Embryonic facial prominence (tissue), 1 donor: ENCODE measurements at regions not wholly inside any gene's neighbourhood (a gene's known extent, or its start where the extent isn't known, plus 50 kb on each side); places are given as distances from the start of the nearest gene placed in this dataset.

Source experiments
- DNase-seq: peaks from one replicate; pipeline ENCODE4 v3.0.0-alpha.2; 2016; ENCODE audit errors: extremely low spot score

DNA sequence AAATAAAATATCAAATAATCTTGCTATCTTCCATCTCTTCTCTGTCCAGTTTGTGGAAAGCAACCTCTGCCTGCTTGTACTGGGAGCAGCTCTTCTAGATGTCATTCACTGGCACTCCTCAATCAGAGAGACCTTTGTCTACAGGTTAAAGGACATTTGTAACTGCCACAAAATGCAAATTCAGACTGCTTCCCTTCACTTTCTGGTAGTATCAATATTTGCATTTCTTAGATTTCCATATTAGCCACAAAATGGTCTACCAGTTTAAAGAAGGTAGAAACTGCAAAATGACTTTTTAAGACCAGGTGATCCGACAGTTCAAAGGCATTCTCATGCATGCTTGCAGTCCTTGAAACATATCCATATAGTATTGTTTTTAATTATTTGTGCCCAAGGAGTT is 51.7 kb upstream of the RCN1 start:
- DNase-seq: no peak

DNA sequence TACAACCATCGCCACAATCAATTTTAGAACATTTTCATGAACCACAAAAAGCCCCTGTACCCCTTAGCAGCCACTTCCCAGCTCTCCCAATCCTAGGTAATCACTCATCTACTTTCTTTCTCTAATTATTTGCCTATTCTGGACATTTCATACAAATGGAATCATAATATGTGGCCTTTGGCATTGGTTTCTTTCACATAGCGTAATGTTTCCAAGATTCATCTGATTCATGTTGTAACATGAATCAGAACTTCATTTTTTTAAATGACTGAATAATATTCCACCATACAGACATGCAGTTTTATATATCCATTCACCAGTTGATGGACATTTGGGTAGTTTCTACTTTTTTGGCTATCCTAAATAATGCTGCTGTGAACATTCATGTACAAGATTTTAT is 56.2 kb upstream of the RCN1 start:
- no peak for DNase-seq

DNA sequence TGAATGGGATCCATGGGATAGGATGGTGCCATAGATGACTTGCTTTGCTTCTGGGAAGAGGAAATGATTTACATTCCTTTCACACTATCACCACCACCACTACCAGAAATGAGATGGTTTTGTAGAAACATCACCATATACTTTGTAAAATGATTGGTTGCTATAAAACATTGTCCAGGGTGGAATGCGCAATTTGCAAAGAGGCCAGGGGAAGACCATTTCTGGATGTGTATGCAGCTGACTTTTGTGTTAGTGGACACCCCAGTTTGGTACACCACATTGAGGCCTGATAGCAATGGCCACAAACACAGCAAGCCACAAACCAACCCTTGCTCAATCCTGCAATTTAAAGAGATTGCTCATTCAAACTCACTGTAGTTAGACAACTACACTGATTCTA is 56.7 kb upstream of the RCN1 start:
- DNase-seq: no peak

DNA sequence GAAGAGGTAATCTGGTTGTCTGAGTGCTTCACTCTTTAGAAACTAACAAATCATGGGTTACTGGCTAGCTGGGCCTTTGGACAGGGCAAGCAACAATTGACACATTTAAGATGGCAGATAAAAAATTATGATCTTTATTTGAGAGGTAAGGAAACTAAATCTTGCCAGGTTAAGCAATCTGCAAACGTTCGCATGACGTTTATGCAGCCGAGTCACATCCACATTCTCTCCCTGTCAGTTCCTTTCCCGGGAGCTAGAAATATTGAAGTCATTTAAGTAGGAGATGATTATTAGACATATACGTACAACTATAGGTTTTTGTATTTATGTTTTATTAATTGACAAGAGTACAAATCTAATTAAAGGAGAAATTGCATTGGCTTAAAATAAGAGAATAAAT is 57.4 kb upstream of the RCN1 start:
- DNase-seq: no peak

DNA sequence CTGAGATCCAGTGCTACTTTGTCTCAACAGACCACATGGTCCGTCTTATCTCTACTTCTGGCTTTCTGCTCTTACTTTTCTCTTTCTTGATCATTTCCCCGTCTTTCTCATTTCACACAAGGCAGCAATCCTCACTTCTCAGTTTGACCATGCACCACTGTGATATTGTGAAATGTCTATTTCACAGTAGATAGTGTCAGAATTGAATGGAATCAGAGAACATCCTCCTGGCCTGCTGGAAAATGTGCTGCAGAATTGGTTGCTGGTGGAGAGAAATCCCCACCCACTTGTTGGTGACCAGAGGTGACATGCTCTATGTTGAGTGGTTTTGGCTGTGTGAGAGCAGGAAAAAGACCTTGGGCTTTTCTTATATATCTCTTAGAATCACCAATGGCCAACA is 57.8 kb upstream of the RCN1 start:
- DNase-seq: no peak

DNA sequence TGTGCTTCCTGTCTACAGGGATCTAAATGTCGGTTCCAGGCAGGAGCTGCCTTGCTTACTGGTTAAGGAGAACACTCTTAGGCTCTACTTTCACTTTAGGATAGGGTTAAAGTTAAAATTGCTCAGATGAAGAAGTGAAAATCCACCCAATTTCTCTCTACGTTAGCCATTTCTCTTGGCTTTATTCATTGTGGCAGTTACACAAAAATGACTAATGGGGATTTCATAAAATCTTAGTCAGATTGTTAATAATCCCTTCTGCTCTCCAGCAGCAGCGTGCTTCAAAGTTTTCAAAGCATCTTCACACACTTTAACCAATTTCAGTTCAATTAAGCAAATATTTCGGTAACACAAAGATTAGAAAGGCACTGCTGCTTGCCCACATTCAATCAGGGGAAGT is 58.4 kb upstream of the RCN1 start:
- DNase-seq: no peak

DNA sequence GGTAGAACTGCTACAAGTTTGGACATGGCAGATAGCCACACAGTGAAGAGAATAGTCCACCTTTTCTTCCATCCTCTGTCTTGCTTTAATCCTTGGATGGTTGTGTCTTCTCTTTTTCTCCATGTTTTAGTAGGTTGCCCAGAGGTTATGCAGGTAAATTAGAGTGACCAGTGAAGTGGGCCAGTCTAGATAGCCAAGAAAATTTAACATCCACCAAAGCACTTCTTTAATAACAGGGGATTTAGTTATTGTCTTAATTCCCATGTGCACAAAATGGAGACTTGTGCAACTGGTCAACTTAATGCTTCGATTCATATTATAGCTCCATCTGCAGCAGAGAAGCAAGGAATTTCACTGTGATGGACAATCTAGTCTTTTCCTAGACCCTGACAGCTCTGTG is 58.8 kb upstream of the RCN1 start:
- DNase-seq: no peak

DNA sequence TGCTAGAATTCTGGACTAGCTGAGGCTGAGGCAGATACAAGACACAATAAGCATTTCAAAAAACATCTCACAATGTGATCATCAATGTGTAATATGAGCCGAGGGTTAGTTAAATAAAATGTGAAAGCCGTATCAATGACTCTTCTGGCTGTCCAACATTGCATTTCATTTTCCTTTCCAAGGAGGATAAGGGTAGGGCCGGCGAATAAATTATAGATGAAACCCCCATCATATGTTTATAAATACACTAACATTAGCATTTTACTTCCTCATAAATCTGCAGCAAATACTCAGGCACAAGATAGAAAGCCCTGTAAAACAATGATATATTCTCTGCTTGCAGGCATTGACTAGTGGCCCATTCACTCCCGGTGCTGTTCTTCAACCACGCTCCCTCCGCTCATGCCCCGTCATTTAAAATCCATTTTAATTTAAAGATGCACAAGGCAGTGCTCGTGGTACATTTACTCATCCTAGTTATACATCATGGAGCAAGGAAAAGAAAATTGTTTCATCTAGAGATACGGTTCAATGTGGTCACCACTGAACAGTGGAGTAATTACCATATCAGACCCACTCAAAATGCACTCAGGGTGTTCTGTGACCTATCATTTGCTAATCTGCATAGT is 59.9 kb upstream of the RCN1 start:
- no peak for DNase-seq

DNA sequence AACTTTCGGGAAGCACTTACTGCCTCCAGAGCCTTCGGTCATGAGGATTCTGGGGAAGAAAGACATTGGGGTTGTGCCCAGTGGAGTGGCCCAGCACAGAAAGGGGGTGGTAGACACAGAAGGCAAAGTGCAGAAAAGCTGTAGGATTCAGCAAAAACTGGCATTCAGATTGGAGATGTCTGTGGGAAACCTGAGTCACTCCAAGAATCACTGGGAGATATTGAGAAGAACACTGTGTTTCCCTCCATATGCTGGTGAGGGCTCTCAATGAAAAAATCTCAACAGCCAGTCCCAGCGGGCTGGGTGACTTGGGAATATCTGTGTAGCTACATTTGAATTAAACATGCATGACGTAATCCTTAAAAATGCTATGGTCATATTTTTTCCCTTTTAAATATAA is 61.2 kb upstream of the RCN1 start:
- DNase-seq: no peak

DNA sequence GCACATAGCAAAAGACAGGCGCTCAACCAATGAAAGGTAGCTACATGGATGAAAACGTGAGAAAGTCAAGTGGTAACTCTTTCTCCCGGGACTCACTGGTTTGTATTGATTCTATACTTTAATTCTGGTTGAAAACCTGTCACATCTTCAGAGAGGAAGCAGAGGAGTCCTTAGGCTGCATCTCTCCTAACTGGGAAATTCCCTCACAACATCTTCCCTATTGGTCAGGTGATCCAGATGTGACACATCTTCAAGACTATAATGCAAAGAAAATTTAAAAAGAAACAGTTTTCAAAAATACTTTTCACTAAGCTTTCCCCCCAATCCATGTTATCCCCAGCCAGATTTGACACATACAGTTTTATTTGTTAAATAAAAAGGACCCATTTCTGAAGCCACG is 62.7 kb upstream of the RCN1 start:
- DNase-seq: no peak

DNA sequence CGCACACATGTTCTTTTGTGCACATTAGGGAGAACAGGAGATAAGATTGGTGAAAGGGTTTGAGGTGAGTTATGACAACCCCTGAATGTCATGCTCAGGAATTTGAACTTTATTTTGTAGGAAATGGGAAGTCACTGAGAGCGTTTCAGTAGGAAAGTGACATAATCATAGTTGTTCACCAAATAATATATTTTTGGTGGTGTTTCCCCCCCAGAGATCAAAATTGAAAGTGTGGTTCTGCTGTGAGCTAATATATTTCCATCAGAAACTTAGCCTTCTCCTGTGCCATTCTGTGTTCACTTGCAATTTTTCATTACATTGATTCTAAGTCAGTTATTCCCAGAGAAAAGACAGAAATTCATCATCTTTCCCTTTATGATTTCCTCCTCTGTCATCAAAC is 64.1 kb upstream of the RCN1 start:
- no peak for DNase-seq

DNA sequence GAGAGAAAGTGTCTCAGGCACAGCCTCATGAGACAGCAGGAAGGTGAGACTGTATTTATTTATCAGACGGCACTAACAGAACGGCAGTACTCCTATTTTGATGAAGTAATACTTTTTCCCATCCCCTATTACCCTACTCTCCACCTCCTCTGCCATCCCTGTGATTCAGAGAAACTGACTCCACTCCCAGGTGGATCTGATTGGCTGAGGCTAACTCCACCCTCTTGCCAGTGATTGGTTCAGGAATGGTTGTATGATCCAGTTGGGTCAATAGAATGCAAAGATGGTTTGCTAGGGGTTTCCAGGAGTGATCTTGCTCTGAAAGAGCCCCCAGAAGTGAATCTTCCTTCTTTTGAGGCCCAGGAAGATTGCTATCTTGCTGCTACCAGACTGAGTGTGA is 65.9 kb upstream of the RCN1 start:
- DNase-seq: no peak

DNA sequence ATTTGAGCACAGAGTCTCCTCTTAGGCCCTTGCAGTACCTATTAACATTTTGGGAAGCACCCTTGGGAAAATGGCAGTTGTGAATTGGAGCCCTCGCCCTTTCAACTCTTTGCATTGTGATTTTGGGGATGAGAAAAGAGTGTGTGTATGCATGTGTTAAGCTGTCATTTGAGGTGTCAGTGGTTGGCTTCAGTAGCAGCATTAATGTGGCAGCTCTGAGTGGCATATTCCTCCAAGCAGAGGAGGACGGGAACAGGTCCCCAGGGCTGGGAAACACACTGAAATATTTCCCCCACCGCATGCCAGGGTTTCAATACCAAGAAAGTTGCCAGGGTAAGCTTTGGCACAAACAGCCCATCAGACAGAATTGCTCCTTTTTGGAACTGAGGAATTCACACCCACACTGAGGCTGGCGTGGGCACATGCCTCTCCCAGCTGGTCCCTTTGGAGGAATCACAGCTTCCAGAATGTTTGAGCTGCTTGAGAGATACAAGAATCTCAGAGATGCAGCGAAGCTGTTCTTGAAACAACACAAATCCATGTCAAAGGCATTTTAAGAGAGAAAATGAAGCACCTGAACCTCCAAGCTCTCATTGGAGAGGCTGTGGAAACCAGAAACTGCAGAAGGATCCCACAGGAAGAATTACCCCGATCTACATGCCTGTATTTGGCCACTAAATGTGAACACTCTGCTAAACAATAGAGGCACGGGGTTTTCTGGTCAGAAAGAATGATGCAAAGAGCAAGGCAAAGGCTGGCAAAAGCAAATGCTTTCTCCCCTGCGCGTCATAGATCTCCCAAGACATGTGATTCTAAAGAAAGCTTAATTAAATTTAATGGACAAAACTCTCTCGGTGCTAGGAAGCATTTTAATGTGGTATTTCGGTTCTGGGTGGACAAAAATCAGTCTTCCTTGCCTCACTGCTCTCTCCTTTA is 67.2 kb upstream of the RCN1 start:
- DNase-seq: no peak

DNA sequence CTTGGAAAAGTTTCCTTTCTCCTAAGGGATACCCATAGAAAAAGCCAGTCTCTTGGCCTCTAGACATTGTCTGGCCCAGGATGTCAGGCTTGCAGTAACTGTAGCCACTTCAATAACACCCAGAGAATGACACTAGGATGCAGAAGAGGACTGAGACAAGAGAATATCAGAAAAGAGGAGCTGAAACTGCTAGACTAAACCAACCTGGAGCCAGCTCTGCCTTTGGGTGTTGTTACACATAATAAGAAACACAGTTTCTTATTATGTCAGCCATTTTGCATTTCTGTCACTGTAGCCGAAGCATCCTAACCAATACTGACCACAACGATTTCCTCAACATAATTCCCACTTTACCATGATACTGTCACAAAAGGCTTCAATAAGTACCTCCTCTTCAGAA is 72.2 kb upstream of the RCN1 start:
- DNase-seq: no peak

DNA sequence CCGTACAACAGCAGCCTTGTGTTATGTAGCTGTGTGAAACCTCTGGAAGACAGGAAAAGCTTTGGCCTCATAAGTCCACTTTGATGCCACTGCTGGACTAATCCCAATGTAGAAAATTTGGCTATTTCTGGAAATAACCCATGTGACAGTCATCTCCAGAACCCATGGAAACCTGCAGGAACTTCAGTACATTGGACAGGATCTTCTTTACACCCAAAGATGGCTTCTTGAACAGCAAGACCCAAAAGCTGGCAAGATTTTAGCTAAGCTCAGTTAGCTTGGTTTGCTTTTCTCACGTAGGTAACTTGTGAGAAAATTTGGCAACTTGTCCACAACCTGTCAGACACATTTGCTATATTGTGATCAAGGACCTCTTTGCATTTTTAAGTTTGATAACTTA is 74.8 kb upstream of the RCN1 start:
- no peak for DNase-seq

DNA sequence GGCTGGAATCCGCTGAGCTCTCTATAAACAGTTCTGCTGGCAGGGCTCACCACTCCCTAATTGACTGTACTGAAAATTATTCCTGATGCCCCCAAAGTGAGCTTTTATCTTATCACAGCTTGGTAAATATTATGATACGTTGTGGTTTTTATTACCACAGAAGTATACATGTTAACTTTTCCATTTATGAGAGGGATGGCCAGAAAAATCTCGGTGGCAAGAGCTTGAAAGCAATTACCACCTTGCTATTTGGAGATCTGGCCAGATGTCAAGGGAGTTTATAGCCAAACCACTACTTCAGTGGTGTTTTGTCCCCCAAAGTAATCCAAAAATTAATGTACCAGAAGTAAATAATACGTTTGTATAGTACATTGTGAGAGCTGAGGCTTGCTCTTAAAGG is 75.4 kb upstream of the RCN1 start:
- no peak for DNase-seq

DNA sequence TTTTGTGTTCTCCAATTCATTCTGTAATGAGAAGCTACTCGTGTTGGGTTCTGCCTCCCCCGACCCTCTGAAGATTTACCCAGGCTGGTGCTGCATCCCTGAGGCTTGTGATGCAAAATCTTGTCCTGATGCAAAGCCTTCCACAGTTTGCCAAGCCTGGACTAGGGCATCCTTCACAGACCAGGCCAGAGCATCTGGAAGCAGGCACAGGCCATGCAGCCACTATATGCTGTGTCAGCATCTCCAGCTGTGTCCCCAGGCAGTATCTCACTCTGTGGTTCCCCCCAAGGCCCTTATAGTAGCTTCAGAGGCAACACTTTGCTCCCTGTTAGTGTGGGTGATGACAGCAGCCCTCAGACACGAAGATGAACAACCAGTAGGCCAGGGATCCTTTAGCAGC is 77.3 kb upstream of the RCN1 start:
- DNase-seq: no peak

DNA sequence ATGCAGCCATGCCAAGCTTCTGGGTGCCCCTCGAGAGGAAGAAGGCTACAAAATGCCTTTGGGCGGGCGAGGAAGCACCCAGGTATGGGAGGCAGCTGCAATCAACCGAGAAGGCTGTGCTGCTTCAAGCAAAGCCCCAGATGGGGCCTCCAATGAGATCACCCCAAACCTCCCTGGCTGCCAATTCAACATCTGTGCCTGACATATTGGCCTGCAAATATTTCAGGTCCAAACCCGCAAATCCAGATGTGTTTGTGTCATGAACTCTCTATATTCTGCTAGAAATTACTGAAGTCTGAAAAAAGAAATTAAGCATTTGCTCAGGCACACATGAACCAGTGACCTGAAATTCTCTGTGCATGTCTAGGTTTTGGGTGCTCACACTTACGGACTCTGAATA is 78.8 kb upstream of the RCN1 start:
- no peak for DNase-seq

DNA sequence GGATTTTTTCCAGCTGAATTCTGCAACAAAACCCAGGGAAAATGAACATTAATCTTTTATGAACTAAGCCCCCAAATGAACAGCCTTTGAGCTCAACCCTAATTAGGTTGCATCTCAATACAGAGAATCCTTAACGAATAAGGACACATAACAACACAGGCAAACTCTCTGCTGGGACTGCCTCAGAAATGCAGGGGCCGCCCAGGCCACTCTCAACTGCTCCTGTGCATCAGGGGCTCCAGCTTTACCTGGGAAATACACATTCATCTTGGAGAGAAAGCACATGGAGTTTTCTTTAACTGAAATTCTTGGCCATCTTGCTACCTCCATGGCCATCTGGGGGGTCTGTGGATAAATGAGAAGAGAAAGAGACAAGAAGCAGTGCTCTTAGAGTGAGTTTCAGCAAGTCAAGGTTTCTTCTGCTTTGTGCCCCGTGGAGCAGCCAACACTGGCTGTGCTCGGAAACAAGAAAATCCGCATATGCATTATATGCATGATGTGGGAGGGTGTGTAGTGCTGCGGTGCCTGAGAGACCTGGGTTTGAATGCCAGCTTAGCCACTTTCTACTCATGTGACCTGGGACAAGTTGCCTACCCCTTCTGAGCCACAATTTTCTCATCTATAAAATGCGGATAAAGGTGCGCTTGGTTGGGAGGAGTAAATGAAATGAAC is 81.9 kb upstream of the RCN1 start:
- DNase-seq: no peak

DNA sequence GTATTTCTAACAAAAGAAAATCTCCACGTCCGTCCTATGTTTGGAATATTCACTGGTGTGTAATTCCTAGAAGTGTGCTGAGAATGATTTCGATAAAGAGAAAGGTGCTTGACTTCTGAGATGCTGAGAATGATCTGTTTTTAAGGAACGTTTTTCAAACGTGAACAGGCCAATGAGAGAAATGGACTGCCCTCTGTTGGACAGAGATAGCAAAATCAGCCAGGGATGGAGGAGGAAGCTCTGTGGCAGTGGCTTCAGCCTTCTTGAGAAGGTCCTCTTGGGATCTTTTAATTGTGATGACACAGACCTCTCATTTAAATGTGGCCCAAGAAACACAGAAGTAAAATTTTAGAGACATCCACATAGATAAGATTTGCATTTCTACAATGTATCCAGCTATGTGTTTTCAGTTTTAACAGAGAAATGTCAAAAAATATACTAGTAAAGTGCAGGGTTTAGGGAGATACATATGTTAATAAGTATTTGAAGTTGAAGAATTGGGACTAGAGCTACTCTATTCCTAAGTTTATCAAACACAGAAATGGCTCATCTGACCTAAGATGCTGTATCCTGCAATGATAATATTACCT is 84.0 kb upstream of the RCN1 start:
- no peak for DNase-seq

DNA sequence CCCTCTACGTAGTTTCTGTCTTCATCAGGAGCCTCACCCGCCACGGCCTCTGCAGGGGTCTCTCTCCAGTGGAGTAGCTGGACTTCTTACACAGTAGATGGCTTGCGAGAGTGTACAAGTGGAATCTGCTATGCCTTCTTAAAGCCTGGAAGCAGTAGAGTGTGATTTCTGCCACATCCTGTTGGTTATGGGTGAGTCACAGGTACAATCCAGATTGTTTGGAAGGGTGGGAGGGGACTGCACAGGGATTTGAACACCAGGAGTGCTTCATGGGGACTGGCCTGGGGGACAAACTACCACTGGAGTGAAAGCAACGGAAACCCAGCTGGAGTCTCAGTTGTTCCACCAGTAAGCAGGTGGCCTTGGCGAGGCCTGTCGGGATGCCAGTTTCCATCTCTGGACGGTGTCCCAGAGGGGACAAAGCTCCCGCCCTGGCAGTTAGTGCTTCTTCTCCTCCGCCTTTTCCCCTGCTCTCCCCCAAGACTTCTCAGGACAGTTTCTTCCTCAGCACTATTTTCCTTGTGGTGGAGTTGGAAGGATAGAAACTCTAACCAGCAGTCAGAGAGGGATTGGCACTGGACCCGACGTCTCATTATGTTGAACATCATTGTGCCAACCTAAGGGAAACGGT is 85.0 kb upstream of the RCN1 start:
- DNase-seq: no peak

DNA sequence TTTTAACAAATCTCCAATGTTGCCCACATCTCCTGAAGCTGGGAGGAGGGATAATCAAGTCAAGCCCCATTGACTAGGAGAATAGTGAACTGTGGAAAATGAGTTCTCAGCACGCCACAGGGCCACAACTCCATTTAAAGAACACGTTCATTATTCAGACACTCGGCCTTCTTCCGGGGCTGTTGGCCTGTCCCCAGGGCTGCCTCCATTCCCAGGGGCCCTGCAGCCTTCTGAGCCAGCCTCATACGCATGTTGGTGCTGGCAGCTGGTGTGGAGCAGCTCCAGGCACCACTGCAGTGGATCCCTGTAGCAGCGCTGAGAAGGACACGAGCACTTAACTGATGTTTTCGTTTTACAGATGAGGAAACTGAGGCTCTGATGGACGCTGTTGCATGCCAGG is 87.5 kb upstream of the RCN1 start:
- no peak for DNase-seq
